CD4-positive, alpha-beta T cell treated with Interleukin-4 for 1 hour (primary cell): ENCODE measurements at regions not wholly inside any gene's neighbourhood (a gene's known extent, or its start where the extent isn't known, plus 50 kb on each side); places are given as distances from the start of the nearest gene placed in this dataset.
A peak's percentile ranks its signal among the peaks of the same experiment; 100 is the strongest.
"Not testable (repeated sequence)": the region's sequence is repeated elsewhere in the genome, so short reads cannot be mapped to it uniquely, and the experiment has no call there.

Experiments
- DNase-seq, 2 donors: peaks; one replicate each; pipeline ENCODE4 v3.0.0-alpha.2; 2020 to 2022

DNA sequence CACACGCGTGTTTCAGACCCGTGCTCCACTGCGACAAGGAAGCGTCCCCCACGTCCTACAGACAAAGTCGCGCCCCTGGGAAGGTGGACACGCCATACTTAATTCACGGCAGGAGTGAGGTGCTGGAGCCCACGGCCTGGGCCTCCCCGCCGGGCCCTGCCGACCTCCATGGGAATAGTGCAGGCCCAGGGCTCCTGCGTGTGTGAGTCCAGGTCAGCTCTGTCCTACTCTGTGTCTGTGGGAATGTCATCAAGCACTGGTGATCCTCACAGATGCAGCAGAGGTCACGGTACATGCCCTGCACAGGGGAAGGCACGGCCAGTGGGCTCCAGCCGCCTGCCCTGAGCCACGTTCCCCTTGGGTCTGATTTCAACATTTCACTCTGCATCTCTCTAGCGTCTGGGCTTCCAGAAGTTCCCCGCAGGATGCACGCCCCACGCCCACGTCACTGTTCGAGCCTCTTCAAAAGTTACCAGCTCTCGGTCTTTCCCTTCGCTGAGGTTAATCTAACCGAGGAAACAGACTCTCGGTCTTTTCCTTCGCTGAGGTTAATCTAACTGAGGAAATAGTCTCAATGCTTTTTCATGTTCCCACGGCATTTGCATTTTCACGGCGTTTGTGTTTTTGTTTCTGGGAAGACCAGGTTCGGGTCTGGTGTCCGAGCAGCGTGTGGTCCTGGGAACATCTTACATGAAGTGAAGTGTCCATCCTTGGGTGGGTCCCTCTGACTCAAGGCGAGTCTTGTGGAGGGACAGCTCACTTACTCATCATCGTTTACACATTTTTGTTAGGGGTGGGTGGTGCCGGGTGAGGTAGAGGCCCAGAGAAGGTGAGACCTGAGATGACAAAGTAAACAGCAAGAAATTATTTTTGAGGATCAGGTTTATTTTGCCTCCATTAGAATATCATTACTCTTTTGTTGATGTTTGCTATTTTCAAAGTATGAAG is 157.3 kb upstream of the ALKAL2 start:
- peak; percentile 21 to 34 for DNase-seq

DNA sequence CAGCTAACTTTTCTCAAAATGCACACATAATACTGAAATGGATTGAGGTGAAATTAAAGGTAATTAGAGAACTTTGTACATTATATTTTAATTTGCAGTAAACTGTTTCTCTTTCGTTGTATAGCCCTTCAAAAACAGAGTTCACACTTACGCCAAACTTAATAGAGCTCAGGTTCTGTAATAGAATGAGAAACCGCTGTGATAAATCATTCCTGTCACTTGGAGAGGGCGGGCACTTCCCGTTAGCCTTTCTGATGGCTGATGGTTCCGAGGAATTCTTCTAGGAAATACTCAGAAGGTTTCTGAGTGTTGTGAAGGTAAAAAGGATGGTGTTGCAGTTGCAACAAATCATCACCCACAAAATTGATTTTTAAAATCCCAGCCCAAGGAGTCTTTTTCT is 155.8 kb upstream of the ALKAL2 start:
- no peak for DNase-seq

DNA sequence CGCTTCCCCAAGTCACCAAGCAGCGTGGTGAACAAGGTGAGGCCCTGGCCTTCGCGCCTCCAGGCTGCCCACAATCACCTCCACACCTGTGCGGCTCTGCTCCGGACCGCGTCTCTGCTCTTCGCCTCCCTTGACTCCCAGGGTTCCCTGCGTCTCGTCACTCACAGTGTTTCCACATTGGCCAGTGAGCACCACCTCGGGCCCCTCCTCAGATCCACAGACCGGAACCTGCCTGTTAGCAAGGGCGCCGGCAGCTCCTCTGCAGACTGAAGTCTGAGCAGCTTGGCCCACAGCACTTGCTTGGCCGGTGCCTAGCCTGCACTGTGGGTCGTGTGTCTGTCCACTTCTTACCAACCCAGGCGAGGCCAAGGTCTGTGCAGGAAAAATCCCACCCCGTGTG is 155.3 kb upstream of the ALKAL2 start:
- no peak for DNase-seq

DNA sequence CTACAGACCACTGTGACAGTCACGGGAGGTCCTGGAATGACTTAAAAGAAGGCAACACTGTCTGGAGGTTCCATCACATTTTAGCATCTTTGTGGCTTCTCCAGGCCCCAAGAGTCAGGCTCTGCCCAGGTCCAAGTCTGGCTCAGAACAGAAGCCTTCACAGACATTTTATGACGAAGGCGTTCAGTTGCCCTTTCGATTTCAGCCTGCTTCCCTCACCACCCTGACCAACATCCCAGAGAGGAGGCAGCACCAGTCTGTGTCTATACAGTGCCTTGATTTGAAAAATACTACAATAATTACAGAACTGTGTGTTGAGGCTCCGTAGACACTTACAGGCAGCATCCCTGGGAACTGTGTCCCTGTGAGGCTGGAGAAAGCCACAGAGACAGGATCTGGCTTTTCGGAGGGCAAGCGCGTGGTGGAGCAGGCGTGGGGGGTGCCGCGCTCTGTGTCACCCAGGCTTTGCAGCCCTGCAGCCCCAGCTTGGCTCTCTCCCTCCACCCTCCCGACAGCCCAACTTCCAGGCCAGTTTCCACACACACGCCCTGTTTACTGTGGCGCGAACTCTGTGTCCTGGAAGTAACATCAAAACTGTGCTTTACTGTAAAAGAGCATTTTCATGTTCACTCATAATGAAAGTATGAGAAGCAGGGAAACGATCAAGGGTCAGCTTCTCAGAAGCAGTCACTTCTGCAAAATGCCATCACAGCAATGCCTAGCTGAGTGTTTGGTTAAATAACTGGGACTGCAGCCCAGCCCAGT is 153.5 kb upstream of the ALKAL2 start:
- DNase-seq: no peak

DNA sequence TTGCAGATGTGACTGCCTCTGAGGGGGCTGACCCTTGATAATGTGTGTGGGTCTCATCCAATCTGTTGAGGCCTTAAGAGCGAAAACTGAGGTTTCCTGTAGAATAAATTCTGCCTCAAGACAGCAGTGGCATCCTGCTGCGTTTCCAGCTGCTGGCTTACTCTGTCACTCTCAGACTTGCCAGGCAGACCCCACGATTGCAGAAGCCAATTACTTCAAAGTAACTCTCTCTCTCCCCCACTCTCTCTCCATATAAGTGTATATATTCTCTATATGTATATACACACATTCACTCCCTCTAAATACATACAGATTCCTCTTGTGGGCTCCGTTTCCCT is 152.5 kb upstream of the ALKAL2 start:
- DNase-seq: no peak

DNA sequence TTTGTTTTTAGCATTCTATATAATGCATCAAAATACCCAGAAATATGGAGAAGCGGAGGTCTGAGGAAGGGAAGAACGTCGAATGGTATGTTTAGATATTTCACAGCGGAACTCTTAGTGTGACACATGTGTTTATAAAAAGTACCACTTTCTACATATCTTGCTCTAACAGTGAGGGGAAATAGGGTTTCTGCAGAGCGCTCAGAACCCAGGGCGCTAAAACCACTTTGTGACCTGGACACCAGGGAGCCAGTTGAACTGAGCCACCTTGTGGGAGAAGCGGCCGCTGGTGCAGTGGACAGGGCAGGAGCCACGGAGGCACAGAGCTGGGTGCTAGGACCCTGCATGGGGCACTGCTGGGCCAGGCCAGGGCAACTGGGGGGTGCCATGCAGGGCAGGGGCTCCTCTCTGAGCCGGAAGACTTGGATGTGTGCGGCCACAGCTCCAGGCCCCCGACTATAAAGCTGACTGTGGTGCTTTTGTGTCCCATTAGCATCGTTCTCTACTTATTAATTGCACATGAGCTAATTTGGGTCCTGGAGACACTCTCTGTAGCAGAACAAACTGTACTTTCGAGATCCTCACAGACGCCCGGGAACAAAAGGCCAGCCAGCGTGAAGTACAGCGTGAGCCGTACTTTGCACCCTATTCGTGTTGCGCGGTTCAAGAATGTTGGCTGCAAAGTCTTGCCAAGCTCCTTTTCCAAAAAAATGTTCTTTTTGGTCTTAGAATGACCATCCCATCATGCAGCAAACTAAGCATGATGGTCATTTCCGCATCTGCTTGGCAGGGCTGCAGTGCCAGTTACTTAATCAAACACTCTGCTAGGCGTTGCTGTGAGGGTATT is 151.9 kb upstream of the ALKAL2 start:
- no peak for DNase-seq

DNA sequence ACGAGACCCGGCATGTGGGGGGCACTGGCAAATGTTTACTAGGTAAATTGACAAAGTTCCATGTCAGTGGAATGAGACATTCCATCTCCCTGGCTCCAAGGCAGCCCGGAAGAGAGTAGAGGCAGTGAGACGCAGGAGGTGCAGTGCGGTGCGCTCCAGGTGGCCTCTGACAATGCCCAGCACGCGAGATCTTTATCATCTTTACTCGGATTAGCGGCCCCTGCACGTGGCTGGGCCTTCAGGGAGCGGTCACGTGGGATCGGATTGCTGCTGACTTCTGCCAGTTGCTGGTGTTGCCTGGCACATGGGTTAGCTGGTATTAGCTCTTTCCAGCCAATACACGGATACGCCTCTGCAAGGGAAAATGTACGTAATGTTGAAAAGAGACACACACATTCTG is 151.2 kb upstream of the ALKAL2 start:
- DNase-seq: no peak

DNA sequence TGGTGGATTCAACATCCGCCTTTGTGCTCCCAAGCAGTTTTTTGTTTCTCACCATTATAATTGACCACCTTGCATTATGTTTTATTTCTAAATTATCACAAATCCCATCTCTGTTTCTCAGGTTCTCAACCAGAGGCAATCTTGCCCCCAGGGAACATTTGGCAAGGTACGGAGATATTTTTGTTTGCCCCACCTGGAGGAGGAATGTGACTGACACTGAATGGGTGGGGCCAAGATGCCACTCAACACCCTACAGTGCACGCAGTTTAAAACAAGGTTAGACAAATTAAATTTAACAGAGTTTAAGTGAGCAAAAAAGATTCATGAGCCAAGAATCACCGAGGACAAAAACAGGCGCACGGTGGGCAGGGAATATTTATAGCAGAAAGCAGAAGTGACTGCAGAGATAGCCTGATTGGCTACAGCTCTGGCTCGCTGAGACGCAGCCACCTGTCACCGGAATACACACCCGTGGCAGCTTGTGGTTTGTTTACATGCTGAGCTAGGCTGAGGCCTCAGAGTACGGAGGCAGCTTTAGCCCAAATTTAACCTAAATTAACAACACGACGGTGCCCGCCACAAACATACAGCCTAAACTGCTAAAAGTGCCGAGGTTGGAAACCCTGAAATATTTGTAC is 150.0 kb upstream of the ALKAL2 start:
- peak; percentile 83 to 86 for DNase-seq

DNA sequence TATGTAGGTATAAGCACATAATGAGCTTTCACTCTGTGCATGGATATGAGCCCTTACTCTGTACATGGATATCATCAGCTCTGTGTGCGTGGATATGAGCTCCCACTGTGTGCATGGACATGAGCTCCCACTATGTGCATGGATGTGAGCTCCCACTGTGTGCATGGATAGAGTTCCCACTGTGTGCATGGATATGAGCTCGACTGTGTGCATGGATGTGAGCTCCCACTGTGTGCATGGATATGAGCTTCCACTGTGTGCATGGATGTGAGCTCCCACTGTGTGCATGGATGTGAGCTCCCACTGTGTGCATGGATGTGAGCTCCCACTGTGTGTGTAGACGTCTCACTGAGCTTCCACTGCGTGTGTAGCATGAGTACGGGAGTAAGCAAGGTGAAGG is 149.3 kb upstream of the ALKAL2 start:
- no peak for DNase-seq

DNA sequence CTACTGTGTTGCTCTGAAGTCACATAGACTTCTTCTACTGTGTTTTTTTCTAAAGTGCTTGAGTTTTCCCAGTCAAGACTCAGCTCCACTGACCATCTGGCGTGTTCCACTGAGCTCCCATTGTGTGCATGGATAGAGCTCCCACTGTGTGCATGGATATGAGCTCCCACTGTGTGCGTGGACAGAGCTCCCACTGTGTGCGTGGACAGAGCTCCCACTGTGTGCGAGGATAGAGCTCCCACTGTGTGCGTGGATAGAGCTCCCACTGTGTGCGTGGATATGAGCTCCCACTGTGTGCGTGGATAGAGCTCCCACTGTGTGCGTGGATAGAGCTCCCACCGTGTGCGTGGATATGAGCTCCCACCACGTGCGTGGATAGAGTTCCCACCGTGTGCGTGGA is 148.3 kb upstream of the ALKAL2 start:
- DNase-seq: no peak

DNA sequence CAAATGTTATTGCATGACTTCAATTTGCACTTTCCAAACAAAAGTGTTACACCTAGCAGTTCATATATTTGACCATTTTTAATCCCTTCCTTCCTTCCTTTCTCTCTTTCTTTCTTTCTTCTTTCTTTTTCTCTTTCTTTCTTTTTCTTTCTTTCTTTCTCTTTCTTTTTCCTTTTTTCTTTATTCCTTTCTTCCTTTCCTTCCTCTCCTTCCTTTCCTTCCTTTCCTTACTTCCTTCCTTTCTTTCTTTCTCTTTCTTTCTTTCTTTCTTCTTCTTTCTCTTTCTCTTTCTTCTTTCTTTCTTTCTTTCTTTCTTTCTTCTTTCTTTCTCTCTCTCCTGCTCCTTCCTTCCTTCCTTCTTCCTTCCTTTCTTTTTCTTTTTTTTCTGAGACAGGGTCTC is 146.7 kb upstream of the ALKAL2 start:
- no peak for DNase-seq

DNA sequence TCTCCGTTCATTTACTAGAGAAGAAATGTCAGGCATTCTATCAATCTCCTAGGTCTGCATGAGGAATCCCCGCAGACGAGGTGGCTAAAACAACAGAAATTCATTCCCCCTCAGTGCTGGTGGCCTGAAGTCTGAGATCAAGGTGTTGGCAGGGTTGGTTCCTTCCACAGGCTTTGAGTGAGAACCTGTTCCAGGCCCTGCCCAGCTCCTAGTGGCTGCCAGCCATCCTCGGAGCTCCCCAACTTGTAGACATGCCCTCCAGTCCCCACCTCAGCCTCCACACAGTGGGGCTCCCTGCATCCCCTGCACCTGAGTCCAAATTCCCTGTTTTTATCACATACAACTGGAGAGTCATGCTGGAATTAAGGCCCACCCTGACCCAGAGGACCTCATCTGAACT is 145.3 kb upstream of the ALKAL2 start:
- DNase-seq: no peak

DNA sequence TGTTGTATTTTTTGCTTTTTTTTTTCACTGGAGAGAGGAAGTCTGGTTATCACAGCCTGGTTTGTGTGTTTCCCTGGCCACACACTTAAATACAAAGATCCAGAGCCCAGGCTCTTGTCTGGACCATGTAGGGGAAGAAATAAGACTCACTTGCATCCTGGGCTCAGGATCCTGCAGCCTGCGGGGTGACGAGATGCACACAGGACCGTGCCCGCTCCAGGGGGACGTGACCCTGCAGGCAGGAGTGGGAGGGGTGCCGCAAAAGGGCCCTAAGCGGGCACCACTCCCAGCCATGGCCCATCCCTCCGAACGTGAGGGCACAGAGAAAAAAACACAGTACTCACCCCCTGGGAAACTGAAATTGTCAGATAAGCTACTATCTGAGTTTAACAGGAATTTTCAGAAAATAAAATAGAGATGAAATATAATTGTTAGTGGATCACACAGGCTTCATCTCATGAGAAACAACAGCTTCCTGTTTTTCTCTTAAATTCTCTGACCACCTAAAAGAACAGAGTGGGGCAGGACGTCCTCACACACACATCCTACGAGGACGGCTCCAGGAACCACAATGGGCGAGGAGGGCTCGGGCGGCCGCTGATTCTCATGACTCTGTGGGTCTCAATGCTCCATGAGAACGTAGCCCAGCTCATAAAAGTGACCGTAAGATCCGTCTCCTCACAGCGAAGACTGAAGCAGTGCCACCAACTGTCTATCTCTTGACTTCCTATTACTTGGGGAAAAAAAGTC is 142.6 kb upstream of the ALKAL2 start:
- DNase-seq: no peak

DNA sequence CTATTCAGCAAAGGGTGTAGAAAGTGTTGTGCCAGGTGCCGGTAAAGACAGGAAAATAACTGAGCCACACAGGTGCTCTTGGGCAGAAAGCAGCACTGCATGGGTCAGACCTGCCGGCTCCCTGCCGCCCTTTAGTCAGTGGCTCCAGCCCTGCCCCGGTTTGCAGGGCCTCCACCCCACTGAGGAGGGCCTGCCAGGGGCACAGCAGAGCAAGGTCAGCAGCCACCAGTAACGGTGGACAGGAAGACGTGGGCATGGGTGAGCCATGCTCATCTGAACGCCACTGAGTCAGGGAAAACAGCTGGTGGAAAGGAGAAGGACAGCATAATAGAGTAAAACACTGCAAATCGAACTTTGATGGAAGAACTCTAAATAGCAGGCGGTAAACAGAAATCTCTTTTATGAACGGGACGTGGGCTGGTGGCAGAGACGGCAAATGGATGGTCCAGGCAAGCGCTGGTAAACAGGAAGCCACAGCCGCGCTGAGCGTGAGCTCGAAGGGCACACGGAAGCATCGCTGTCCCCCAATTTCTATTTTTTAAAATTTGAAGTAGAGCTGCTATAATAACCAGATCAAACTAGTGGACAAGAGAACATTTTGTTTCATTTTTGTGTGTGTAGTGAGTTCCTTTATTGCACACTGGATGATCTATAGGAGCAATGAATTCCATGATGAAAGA is 141.8 kb upstream of the ALKAL2 start:
- peak in 1 of 2 donors; percentile 28 for DNase-seq

DNA sequence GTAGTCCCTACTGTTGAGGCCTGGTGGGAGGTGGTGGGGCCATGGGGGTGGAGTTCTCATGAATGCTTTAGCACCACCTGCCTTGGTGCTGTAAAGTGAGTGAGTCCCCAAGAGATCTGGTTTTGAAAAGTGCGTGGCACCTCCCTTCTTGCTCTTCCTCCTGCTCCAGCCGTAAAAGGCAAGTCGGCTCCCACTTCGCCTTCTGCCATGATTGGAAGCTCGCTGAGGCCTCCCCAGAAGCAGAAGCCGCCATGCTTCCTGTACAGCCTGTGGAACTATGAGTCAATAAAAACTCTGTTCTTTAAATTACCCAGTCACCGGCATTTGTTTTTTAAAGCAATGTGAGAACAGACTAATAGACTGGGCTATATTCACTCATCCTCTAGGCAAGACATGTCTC is 141.3 kb upstream of the ALKAL2 start:
- DNase-seq: no peak

DNA sequence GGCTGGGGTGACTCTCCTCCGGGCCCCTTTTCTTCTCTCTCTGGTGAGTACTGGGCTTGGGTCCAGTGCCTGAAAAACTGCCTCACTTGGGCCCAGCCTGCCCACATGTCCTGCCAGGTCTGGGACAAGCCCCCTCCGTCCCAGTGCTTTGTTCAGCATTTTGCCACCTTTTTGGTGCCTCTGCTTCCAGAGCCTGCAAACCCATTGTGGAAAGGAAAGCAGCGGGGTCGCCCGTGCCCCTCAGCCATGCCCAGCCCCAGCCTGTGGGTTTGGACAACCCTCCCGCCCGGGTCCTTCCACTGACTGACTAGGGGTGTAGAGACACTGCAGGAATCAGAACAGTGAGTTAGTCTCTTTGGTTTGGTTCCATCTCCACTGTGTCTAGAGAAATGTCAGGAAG is 140.7 kb upstream of the ALKAL2 start:
- DNase-seq: no peak

DNA sequence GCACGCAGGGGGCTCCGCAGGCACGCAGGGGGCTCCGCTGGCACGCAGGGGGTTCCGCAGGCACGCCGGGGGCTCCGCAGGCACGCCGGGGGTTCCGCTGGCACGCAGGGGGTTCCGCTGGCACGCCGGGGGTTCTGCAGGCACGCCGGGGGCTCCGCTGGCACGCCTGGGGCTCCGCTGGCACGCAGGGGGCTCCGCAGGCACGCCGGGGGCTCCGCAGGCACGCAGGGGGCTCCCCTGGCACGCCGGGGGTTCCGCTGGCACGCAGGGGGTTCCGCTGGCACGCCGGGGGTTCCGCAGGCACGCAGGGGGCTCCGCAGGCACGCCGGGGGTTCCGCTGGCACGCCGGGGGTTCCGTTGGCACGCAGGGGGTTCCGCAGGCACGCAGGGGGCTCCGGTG is 138.8 kb upstream of the ALKAL2 start:
- not testable (repeated sequence) for DNase-seq

DNA sequence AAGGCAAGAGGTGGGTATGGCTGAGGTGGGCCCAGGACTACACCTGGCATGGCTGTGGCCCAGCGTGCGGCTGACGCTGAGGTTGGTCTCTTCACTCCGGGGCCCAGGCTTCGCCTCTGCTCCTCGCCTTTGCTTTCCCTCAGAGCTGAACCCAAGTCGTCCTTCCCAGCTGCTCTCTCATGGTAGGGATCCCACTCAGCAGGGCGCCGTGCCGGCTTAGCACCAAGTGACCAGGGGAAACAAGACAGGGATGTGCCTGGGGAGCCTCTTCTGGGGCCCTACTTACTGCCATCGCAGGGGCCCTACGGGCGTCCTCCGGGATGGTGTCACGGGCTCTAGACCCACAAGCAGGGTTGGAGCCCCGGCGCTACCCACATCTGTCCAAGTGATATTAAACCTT is 138.1 kb upstream of the ALKAL2 start:
- DNase-seq: no peak

DNA sequence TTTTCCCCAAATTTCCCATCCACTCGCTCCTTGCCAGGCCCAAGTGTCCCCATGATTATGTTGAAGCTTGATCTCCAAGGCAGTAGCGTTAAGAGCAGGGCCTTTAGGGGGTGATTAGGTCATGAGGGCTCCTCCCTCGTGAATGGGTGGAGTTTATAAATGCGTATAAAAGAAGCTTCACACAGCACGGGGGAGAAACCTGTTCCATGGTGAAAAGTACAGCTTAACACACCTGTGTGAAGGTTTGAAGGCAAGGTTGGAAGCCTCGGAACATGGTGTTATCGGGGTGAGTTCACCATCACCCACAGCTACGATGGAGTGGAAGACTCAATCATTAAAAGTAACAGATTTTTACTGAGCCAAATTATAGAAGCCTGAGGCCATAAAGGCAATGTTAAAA is 137.4 kb upstream of the ALKAL2 start:
- DNase-seq: no peak

DNA sequence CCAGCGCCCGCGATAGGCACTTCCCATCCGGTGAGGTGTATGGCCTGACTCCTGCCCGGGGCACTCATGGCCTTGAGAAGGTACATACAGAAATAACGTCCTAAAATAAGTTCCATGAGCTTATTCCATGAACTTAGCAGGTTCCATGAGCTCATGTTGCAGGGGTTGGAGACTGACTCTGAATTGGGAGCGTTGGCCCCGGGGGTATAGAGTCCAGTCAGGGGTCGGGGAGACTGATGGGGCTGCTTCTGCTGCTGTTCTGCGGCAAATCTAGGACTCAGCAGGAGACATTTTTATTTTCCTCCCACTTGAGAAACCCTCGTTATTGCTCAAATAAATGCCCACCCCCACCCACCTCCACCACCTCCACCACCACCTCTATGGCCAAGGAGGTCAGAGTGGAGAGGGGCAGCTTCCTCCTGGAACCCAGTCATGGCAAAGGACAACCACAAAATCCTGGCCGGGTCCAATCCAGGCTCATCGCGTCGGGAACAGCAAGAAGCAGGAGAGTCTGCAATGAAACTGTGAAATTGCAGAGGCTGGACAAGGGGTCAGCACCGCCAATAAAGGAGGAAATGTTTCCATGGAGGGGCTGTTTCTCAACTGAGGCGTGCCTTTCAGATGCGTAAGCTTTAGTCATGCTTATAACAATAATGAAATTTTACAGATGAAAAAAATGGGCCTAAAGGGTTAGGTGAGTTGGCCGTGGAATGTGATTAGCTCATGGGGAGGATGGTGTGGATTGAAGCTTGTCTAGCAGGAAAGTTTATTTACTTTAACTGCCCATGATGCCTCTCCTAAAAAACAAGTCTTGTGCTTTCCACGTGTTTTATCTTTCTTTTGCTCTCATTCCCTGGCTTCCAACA is 136.6 kb upstream of the ALKAL2 start:
- no peak for DNase-seq

DNA sequence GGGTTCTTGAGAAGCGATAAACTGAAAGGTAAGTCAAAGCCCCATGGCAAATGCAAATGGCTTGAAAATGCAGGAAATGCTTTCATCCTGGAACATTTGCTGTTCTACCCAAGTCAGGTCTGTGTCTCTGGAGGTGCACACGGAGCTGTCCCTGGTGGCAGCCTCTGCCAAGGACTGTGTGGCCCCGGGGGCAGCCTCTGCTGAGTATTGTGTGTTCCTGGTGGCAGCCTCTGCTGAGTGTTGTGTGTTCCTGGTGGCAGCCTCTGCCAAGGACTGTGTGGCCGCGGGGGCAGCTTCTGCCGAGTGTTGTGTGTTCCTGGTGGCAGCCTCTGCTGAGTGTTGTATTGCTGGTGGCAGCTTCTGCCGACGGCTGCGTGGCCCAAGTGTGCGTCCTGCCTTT is 135.6 kb upstream of the ALKAL2 start:
- no peak for DNase-seq
